ENCODE measurements at regions not wholly inside any gene's neighbourhood (a gene's known extent, or its start where the extent isn't known, plus 50 kb on each side); places are given as distances from the start of the nearest gene placed in this dataset.
A peak's percentile ranks its signal among the peaks of the same experiment; 100 is the strongest.

DNA sequence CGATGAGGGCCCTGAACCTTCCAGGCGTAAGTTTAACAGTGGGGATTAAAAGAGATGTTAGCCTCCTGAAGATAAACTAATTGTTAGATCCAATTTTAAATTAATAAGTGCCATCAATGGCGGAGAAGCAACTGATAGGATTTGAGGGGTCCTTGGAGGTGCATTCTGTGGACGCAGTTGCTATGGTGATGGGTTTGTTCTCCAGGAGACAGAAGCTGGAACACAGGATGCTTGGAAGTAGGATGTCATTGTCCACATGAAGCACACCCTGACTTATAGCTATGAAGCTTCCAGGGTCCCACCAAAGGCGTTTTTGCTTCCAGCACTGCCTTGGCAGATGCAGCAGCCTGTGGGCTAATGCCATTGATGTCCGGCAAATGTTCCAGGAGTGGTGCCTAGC is 331.0 kb upstream of the IL12A start:
- peaks cover 2% of the 10 kb centered on the region for H3K27me3 ChIP-seq (ENCODE audit: control insufficient read depth, insufficient read depth, low read length)
- H3K36me3 ChIP-seq (ENCODE audit: control insufficient read depth, insufficient read depth, low read length): no peaks in the 10 kb centered on the region
- no peak overlapping the region for H3K4me3 ChIP-seq (ENCODE audit: low read depth, low read length)
- TF ChIP-seq, protein P1, sequence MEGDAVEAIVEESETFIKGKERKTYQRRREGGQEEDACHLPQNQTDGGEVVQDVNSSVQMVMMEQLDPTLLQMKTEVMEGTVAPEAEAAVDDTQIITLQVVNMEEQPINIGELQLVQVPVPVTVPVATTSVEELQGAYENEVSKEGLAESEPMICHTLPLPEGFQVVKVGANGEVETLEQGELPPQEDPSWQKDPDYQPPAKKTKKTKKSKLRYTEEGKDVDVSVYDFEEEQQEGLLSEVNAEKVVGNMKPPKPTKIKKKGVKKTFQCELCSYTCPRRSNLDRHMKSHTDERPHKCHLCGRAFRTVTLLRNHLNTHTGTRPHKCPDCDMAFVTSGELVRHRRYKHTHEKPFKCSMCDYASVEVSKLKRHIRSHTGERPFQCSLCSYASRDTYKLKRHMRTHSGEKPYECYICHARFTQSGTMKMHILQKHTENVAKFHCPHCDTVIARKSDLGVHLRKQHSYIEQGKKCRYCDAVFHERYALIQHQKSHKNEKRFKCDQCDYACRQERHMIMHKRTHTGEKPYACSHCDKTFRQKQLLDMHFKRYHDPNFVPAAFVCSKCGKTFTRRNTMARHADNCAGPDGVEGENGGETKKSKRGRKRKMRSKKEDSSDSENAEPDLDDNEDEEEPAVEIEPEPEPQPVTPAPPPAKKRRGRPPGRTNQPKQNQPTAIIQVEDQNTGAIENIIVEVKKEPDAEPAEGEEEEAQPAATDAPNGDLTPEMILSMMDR (IDR thresholded peaks at IDR 0.05; ENCODE audit: insufficient read depth, low read length, severe bottlenecking): no peak
- DNase-seq (ENCODE audit: low read depth): no peak
- FAIRE-seq: peak; percentile 18

DNA sequence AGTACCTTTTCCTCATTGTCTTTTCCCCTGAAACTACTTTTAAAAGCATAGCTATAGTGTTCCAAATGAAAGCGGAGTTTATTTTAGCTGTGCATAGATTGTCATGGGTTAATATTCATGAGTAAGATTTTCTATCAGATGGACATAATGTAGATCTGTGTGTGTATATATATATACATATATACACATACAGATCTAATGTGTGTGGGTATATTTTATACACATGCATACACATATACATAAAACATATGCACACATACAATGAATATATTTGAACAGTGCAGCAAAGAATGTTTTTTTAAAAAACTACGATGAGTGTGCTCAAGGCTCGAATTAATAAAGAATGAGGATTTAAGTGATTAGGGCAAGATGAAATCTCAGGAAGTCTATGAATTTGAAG is 328.3 kb upstream of the IL12A start:
- Histone ChIP-seq H3K27me3 (ENCODE audit: control insufficient read depth, insufficient read depth, low read length) (peaks cover 2% of the 10 kb centered on the region), H3K36me3 (ENCODE audit: control insufficient read depth, insufficient read depth, low read length) (no peaks in the 10 kb centered on the region), H3K4me3 (ENCODE audit: low read depth, low read length) (no peak overlapping the region)
- FAIRE-seq (no peak), DNase-seq (ENCODE audit: low read depth) (no peak)
- TF ChIP-seq, protein P1 (IDR thresholded peaks at IDR 0.05; ENCODE audit: insufficient read depth, low read length, severe bottlenecking): no peak

DNA sequence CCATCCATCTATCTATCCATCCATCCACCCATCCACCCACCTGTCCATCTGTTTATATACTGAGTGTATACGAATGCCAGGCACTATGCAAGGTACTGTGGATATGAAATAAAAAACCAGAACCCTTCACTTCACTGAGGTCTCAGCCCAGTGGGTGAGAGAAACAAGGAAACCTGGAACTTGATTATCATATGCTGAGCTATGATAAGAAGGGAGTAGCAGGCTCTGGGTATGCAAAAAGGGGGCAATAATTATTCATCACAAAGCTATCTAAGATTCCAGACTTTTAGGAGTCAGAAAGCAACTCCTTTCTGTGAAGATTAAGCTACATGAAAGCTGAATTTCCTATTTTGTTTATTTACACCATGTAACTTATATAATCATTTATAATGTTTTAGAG is 327.7 kb upstream of the IL12A start:
- Histone ChIP-seq H3K27me3 (ENCODE audit: control insufficient read depth, insufficient read depth, low read length) (peaks cover 2% of the 10 kb centered on the region), H3K4me3 (ENCODE audit: low read depth, low read length) (no peak overlapping the region), H3K36me3 (ENCODE audit: control insufficient read depth, insufficient read depth, low read length) (no peaks in the 10 kb centered on the region)
- FAIRE-seq: no peak
- no peak for DNase-seq (ENCODE audit: low read depth)
- TF ChIP-seq, protein P1 (IDR thresholded peaks at IDR 0.05; ENCODE audit: insufficient read depth, low read length, severe bottlenecking): no peak

DNA sequence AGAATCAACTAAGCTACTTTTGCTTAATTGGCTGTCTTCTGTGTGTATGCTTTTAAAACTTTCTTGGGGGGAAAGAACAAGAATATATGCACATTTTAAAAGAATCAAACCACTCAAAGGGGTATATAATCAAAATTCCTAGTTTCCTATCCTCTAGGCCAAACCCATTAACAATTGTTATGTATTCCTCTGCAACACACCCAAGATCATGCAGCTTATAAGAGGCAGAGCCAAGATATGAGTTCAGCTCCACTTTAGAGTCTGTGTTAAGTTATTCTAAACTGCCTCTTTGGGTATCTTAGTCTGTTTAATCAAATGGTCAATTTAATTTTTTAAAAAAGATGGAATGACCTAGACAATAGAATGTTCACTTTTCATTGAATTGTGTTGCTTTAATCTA is 326.1 kb upstream of the IL12A start:
- H3K4me3 ChIP-seq (ENCODE audit: low read depth, low read length): no peak overlapping the region
- TF ChIP-seq, protein P1 (IDR thresholded peaks at IDR 0.05; ENCODE audit: insufficient read depth, low read length, severe bottlenecking): no peak
- FAIRE-seq (no peak), DNase-seq (ENCODE audit: low read depth) (no peak)
- H3K27me3 ChIP-seq (ENCODE audit: control insufficient read depth, insufficient read depth, low read length): peaks cover 2% of the 10 kb centered on the region
- H3K36me3 ChIP-seq (ENCODE audit: control insufficient read depth, insufficient read depth, low read length): no peaks in the 10 kb centered on the region

DNA sequence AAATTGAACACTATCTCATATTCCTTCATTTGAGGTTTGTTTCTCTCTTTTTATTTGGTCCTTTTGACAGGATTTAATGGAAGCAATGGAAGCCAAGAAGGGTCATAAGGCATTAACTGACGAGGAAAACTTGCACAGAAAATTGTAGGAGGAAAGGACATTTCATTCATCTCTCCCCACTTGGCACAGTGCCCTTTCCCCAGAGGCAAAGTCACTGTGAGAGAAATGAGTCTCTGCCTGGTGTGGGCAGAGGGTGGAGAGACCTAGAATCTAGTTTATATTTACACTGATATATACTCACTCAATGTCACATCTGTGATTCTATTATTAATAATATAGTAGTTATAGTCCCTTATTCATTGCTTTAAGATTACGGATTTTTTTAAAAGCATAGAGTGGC is 324.6 kb upstream of the IL12A start:
- no peaks in the 10 kb centered on the region for H3K36me3 ChIP-seq (ENCODE audit: control insufficient read depth, insufficient read depth, low read length)
- TF ChIP-seq, protein P1 (IDR thresholded peaks at IDR 0.05; ENCODE audit: insufficient read depth, low read length, severe bottlenecking): no peak
- H3K27me3 ChIP-seq (ENCODE audit: control insufficient read depth, insufficient read depth, low read length): no peaks in the 10 kb centered on the region
- FAIRE-seq: no peak
- DNase-seq (ENCODE audit: low read depth): peak; percentile 20
- no peak overlapping the region for H3K4me3 ChIP-seq (ENCODE audit: low read depth, low read length)

DNA sequence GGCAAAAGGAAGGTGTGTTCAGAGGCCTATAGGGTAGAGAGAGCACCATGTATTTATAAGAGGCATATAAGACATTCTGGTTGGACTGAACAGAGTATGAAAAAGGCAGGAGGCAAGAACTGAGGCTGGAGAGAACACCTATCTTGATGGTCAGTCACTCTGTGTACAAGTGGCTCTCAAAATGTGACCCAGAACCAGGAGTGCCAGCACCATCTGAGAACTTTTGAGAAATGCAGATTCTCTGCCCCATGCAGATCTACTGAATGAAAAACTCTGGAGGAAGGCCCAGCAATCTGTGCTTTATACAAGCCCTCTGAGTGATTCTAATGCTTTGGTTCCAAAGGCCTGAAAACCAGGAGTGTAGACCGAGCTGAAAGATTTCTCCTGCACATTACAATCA is 324.0 kb upstream of the IL12A start:
- no peak for FAIRE-seq

More for the DNA sequence above, 324.0 kb upstream of the IL12A start:
- no peak for DNase-seq (ENCODE audit: low read depth)
- TF ChIP-seq, protein P1 (IDR thresholded peaks at IDR 0.05; ENCODE audit: insufficient read depth, low read length, severe bottlenecking): no peak
- Histone ChIP-seq H3K27me3 (ENCODE audit: control insufficient read depth, insufficient read depth, low read length) (no peaks in the 10 kb centered on the region), H3K36me3 (ENCODE audit: control insufficient read depth, insufficient read depth, low read length) (no peaks in the 10 kb centered on the region), H3K4me3 (ENCODE audit: low read depth, low read length) (no peak overlapping the region)

All from bronchial epithelial cell (primary cell).